Thoracic aorta (tissue), 2 donors: ENCODE measurements at regions not wholly inside any gene's neighbourhood (a gene's known extent, or its start where the extent isn't known, plus 50 kb on each side); places are given as distances from the start of the nearest gene placed in this dataset.

ENCODE experiments used
- ATAC-seq: fragments of 150-250 bp; one replicate; pipeline ENCODE4 v1.8.0; 2017; ENCODE audit warnings: low read depth; ENCODE audit not compliant: insufficient number of reproducible peaks, low FRiP score
- DNase-seq: peaks from one replicate; pipeline ENCODE4 v3.0.0-alpha.2; 2020; ENCODE audit warnings: low spot score
- H3K27ac ChIP-seq, 2 donors: fragments of 200-600 bp; sonication (generic); 1 replicate in 1 of 2; 2 replicates in 1 of 2; pipeline ENCODE4 v1.5.1; 2016; ENCODE audit warnings: mild to moderate bottlenecking in 2 of 2, moderate library complexity in 2 of 2
- H3K27me3 ChIP-seq: fragments of 200-600 bp; sonication (generic); replicated peaks from 2 replicates; pipeline ENCODE4 v1.6.0; 2016; ENCODE audit warnings: mild to moderate bottlenecking; ENCODE audit not compliant: insufficient read depth
- H3K36me3 ChIP-seq: fragments of 200-600 bp; sonication (generic); one replicate; pipeline ENCODE4 v1.5.1; 2016
- H3K4me1 ChIP-seq, 2 donors: fragments of 200-600 bp; sonication (generic); 1 replicate in 1 of 2; 2 replicates in 1 of 2; pipeline versions ENCODE4 v1.5.1 to v1.6.0; 2016; ENCODE audit warnings: low read depth in 2 of 2, mild to moderate bottlenecking in 1 of 2; ENCODE audit not compliant: control insufficient read depth in 1 of 2
- H3K4me3 ChIP-seq: fragments of 200-600 bp; sonication (generic); 2 replicates; pipeline ENCODE4 v1.5.1; 2016; ENCODE audit warnings: mild to moderate bottlenecking
- H3K9me3 ChIP-seq: fragments of 200-600 bp; sonication (generic); 2 replicates; pipeline ENCODE4 v1.5.1; 2016
- TF ChIP-seq, protein P1 (sequence below): fragments of 200-600 bp; sonication (generic); IDR thresholded peaks from one replicate; pipeline ENCODE4 v1.5.1; 2019; ENCODE audit warnings: antibody characterized with exemption

DNA sequence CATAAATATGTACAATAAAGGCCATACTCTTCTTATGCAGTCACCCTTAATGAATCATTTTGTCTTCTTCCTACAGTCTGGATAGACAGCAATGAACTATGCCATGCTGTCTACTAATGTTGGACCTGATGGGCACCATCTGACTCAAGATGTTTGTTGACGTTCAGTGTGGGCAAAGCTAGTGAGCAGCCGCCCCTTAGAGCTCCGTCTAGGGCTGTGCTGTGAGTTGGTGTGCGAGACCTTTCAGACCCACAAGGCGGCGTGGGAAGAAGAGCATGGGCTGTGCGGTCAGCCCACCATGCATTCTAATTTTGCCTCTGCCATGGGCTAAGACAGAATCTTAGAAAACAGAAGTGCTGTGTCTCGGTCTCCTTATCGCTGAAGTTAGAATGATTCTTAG, 829.4 kb downstream of the QKI start:
- Histone ChIP-seq H3K4me3 (no peak overlapping the region), H3K4me1 (no peaks in the 10 kb centered on the region), H3K9me3 (no peaks in the 10 kb centered on the region), H3K27me3 (no peaks in the 10 kb centered on the region), H3K27ac (no peak overlapping the region), H3K36me3 (no peaks in the 10 kb centered on the region)
- TF ChIP-seq, protein P1, sequence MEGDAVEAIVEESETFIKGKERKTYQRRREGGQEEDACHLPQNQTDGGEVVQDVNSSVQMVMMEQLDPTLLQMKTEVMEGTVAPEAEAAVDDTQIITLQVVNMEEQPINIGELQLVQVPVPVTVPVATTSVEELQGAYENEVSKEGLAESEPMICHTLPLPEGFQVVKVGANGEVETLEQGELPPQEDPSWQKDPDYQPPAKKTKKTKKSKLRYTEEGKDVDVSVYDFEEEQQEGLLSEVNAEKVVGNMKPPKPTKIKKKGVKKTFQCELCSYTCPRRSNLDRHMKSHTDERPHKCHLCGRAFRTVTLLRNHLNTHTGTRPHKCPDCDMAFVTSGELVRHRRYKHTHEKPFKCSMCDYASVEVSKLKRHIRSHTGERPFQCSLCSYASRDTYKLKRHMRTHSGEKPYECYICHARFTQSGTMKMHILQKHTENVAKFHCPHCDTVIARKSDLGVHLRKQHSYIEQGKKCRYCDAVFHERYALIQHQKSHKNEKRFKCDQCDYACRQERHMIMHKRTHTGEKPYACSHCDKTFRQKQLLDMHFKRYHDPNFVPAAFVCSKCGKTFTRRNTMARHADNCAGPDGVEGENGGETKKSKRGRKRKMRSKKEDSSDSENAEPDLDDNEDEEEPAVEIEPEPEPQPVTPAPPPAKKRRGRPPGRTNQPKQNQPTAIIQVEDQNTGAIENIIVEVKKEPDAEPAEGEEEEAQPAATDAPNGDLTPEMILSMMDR: no peak
- ATAC-seq (no peak), DNase-seq (no peak)

DNA sequence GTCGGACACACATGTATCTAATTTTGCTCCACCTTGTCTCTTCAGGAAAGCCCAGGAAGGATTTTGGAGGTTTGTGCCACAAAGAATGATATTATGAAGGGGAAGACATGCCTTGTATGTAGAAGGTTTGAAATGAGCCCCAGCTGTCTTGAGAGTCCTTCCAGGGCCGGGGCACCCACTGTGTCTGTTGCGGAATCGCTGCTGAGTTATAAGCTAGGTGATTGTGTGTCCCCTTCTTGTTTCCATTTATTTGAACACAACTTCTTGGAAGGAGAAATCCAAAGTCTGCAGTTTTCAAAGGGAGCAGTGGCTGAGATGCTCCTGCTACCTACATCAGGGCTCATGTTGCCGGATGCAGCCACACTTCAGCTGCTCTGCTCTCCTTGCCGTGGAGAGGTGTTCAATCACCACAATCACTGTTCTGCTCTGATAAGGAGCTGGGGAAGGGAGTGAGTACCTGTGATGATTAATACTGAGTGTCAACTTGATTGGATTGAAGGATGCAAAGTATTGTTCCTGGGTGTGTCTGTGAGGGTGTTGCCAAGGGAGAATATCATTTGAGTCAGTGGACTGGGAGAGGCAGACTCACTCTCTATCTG, 828.6 kb downstream of the QKI start:
- ATAC-seq (no peak), DNase-seq (no peak)
- Histone ChIP-seq H3K27me3 (no peaks in the 10 kb centered on the region), H3K27ac (no peak overlapping the region), H3K4me3 (no peak overlapping the region), H3K4me1 (no peaks in the 10 kb centered on the region), H3K36me3 (no peaks in the 10 kb centered on the region), H3K9me3 (no peaks in the 10 kb centered on the region)
- TF ChIP-seq, protein P1: no peak

DNA sequence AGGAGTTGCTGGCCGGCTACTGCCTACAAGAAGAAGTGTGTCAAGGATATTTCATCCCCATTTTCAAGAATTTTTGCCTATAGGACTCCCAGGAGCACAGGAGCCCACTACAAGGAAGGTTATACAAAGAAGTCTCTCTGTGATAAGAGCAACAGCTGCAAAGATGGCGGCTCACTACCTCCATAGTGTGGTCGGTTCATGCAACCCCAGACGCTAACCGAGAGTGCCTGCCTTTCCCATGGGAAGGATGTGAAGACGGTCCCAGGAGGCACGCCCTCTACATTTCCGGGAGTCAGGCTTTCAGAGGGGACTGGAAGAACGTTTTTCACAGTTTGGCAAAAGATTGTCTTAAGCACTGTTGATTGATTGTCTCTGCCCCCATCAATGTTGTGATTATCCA, 816.3 kb downstream of the QKI start:
- no peaks in the 10 kb centered on the region for H3K9me3 ChIP-seq
- H3K36me3 ChIP-seq: no peaks in the 10 kb centered on the region
- ATAC-seq: no peak
- TF ChIP-seq, protein P1: no peak
- no peaks in the 10 kb centered on the region for H3K27me3 ChIP-seq
- H3K27ac ChIP-seq: no peak overlapping the region
- H3K4me3 ChIP-seq: no peak overlapping the region
- no peak for DNase-seq
- H3K4me1 ChIP-seq: no peaks in the 10 kb centered on the region

DNA sequence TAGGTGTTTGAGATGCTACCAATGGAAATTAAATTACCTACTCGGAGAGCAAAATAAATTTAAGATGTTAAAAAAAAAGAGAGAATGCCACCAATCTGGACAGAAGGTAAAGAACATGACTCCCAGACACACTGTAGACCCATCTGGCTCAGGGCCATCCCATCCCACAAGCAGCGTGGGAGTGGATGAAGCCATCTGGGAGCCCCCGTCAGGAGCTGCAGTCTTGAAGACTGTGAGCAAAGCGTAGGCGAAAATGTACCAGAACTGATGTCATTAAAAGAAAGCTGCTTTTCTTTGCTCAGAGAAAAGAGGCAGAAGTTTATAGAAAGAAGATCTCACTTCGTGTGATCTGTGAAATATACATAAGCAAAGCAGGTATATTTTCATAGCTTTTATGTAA, 815.7 kb downstream of the QKI start:
- no peak for ATAC-seq

DNA sequence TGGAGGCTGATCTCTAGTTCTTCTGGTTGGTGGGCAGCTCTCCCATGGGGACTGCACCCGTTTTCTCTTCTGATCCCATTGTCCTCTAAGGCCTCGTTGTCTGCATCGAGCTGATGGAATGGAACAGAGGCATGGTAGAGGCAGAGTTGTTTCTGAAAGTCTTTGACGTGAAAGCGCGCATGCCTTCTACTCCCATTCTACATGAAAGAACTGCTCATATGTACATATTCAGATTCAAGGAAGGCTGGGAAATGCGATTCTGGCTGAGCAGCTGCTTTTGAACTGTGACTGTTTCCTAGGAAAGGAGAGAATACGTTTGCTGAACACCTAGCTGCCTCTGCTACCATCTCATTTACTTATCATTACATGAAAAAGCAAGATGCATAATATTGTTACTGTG, 815.2 kb downstream of the QKI start:
- no peaks in the 10 kb centered on the region for H3K27me3 ChIP-seq
- DNase-seq (no peak), ATAC-seq (no peak)
- H3K4me3 ChIP-seq: no peak overlapping the region
- H3K9me3 ChIP-seq: no peaks in the 10 kb centered on the region
- TF ChIP-seq, protein P1: no peak
- H3K4me1 ChIP-seq: no peaks in the 10 kb centered on the region
- no peak overlapping the region for H3K27ac ChIP-seq
- H3K36me3 ChIP-seq: no peaks in the 10 kb centered on the region

More for the DNA sequence above, 815.7 kb downstream of the QKI start:
- Histone ChIP-seq H3K27me3 (no peaks in the 10 kb centered on the region), H3K4me1 (no peaks in the 10 kb centered on the region), H3K4me3 (no peak overlapping the region), H3K9me3 (no peaks in the 10 kb centered on the region), H3K27ac (no peak overlapping the region), H3K36me3 (no peaks in the 10 kb centered on the region)
- no peak for DNase-seq
- TF ChIP-seq, protein P1: no peak
